Sigmoid colon (tissue), 4 donors: ENCODE measurements at regions not wholly inside any gene's neighbourhood (a gene's known extent, or its start where the extent isn't known, plus 50 kb on each side); places are given as distances from the start of the nearest gene placed in this dataset.

Experiments used
- CTCF ChIP-seq, 4 experiments: fragments of 450-650 bp in 3 of 4; fragments of 200-600 bp in 1 of 4; IDR thresholded peaks; one replicate each; pipeline ENCODE4 v1.5.1; 2016 to 2019; ENCODE audit warnings: antibody characterized with exemption in 4 of 4, mild to moderate bottlenecking in 3 of 4, moderate library complexity in 2 of 4
- EP300 ChIP-seq, 4 donors: sonication (generic); formaldehyde crosslinking; IDR thresholded peaks; one replicate each; pipeline ENCODE4 v1.6.1; 2017; ENCODE audit warnings: antibody characterized with exemption in 4 of 4
- POLR2A ChIP-seq, 2 donors: fragments of 450-650 bp; IDR thresholded peaks; one replicate each; pipeline ENCODE4 v1.6.1; 2016; ENCODE audit warnings: antibody characterized with exemption in 2 of 2, mild to moderate bottlenecking in 2 of 2, moderate library complexity in 2 of 2
- POLR2AphosphoS5 ChIP-seq, 4 donors: sonication (generic); formaldehyde crosslinking; IDR thresholded peaks; one replicate each; pipeline ENCODE4 v1.6.1; 2017; ENCODE audit warnings: antibody characterized with exemption in 4 of 4

- no peak for TF ChIP-seq EP300 (IDR thresholded peaks at IDR 0.05)
- TF ChIP-seq CTCF (IDR thresholded peaks at IDR 0.05) = no peak
- no peak for TF ChIP-seq POLR2AphosphoS5 (IDR thresholded peaks at IDR 0.05)
- no peak for TF ChIP-seq POLR2A (IDR thresholded peaks at IDR 0.05)
Measured at GRCh38 chr2:120650022-120650644, 85.5 kb upstream of the GLI2 start.
